Vagina (tissue), 2 donors: ENCODE measurements at regions not wholly inside any gene's neighbourhood (a gene's known extent, or its start where the extent isn't known, plus 50 kb on each side); places are given as distances from the start of the nearest gene placed in this dataset.
A peak's percentile ranks its signal among the peaks of the same experiment; 100 is the strongest.

Experiments
- DNase-seq, 2 donors: peaks; one replicate each; pipeline ENCODE4 v3.0.0-alpha.2; 2017; ENCODE audit errors: extremely low spot score in 2 of 2
- H3K27ac ChIP-seq: fragments of 200-600 bp; sonication (generic); one replicate; pipeline ENCODE4 v1.5.1; 2019
- H3K27me3 ChIP-seq: fragments of 200-600 bp; sonication (generic); one replicate; pipeline ENCODE4 v1.5.1; 2019
- H3K36me3 ChIP-seq, 2 donors: fragments of 200-600 bp; sonication (generic); one replicate each; pipeline ENCODE4 v1.5.1; 2017 to 2019
- H3K4me1 ChIP-seq: fragments of 200-600 bp; sonication (generic); one replicate; pipeline ENCODE4 v1.5.1; 2019
- H3K4me3 ChIP-seq, 2 donors: fragments of 200-600 bp; sonication (generic); 1 replicate in 1 of 2; 2 replicates in 1 of 2; pipeline ENCODE4 v1.5.1; 2016 to 2019
- H3K9me3 ChIP-seq: fragments of 200-600 bp; sonication (generic); one replicate; pipeline ENCODE4 v1.5.1; 2019
- POLR2A ChIP-seq, 2 donors: fragments of 450-650 bp; IDR thresholded peaks; one replicate each; pipeline ENCODE4 v1.6.1; 2017; ENCODE audit warnings: antibody characterized with exemption in 2 of 2, mild to moderate bottlenecking in 2 of 2, moderate library complexity in 2 of 2
- POLR2AphosphoS5 ChIP-seq, 2 donors: sonication (generic); formaldehyde crosslinking; IDR thresholded peaks; one replicate each; pipeline ENCODE4 v1.9.0; 2017; ENCODE audit warnings: antibody characterized with exemption in 2 of 2, mild to moderate bottlenecking in 2 of 2, low read depth in 1 of 2; ENCODE audit not compliant: insufficient read depth in 1 of 2
- intact Hi-C: fragments of 100-400 bp; cut with DNase I; formaldehyde crosslinking; loops from one replicate; pipeline ENCODE4 v1.15.1; 2023
- TF ChIP-seq, protein P1 (sequence below), 3 experiments: fragments of 450-650 bp in 2 of 3; fragments of 200-600 bp in 1 of 3; sonication (generic) in 1 of 3; IDR thresholded peaks; one replicate each; pipeline ENCODE4 v1.5.1; 2017 to 2019; ENCODE audit warnings: antibody characterized with exemption in 3 of 3, mild to moderate bottlenecking in 2 of 3, moderate library complexity in 2 of 3

GRCh38 chr10:57351076-57351475 is 916.6 kb downstream of the IPMK start:
- DNase-seq = no peak
- Histone ChIP-seq H3K9me3 (no peaks in the 10 kb centered on the region), H3K4me1 (no peaks in the 10 kb centered on the region), H3K27me3 (no peaks in the 10 kb centered on the region), H3K36me3 (no peaks in the 10 kb centered on the region), H3K27ac (no peak overlapping the region), H3K4me3 (no peak overlapping the region)
- no peak for TF ChIP-seq POLR2A (IDR thresholded peaks at IDR 0.05)
- TF ChIP-seq, protein P1, sequence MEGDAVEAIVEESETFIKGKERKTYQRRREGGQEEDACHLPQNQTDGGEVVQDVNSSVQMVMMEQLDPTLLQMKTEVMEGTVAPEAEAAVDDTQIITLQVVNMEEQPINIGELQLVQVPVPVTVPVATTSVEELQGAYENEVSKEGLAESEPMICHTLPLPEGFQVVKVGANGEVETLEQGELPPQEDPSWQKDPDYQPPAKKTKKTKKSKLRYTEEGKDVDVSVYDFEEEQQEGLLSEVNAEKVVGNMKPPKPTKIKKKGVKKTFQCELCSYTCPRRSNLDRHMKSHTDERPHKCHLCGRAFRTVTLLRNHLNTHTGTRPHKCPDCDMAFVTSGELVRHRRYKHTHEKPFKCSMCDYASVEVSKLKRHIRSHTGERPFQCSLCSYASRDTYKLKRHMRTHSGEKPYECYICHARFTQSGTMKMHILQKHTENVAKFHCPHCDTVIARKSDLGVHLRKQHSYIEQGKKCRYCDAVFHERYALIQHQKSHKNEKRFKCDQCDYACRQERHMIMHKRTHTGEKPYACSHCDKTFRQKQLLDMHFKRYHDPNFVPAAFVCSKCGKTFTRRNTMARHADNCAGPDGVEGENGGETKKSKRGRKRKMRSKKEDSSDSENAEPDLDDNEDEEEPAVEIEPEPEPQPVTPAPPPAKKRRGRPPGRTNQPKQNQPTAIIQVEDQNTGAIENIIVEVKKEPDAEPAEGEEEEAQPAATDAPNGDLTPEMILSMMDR (IDR thresholded peaks at IDR 0.05) = no peak
- no peak for TF ChIP-seq POLR2AphosphoS5 (IDR thresholded peaks at IDR 0.05; ENCODE audit: insufficient read depth in 1 of 2, low read depth in 1 of 2)
- intact Hi-C loops = no loop called here

- no peaks in the 10 kb centered on the region for H3K36me3 ChIP-seq
- TF ChIP-seq POLR2A (IDR thresholded peaks at IDR 0.05) = no peak
- no peak for TF ChIP-seq POLR2AphosphoS5 (IDR thresholded peaks at IDR 0.05; ENCODE audit: insufficient read depth in 1 of 2, low read depth in 1 of 2)
- TF ChIP-seq, protein P1 (IDR thresholded peaks at IDR 0.05) = no peak
- no peak overlapping the region for H3K4me3 ChIP-seq
- H3K4me1 ChIP-seq = no peaks in the 10 kb centered on the region
- intact Hi-C loops = no loop called here
- H3K9me3 ChIP-seq = no peaks in the 10 kb centered on the region
- no peak for DNase-seq
- H3K27ac ChIP-seq = no peak overlapping the region
- H3K27me3 ChIP-seq = no peaks in the 10 kb centered on the region
Measured at GRCh38 chr10:57341294-57341693, 926.4 kb downstream of the IPMK start.

DNA sequence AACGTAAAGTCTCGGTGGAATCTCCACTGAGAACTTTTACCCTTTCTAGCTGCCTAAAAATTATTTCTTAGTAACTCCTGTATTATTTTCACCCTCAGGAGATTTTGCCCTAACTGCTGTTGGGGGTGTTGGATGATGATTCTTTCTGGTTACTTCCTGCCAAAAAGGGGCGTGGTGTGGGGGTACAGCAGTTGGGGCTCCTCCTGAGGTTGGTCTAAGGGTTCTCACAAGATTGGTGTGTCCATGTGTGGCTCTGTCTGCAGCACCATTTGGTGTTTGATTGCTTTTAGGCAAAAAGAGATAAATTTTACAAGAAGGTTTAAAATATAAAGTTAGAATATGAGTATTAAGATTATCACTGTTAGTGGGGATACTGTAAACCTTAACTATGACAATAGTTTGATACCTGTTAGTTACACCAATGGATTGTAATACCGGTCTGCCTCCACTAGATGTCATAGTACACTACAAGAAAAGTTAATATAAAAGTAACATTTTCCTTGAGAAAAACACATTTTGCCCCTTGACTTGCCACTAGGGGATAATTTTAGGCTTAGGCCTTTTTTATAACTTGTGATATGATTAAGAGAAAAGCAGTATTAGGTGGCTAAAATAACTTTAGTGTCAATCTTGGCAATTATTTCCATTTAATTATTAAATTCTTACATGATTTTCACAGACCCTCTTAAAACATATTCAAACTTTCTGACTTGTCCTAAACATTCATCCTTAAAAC is 928.7 kb downstream of the IPMK start:
- no peak for DNase-seq
- H3K4me3 ChIP-seq = no peak overlapping the region
- no peaks in the 10 kb centered on the region for H3K9me3 ChIP-seq
- TF ChIP-seq, protein P1 (IDR thresholded peaks at IDR 0.05) = peak in 2 of 3 experiments; percentile 26 to 53
- TF ChIP-seq POLR2A (IDR thresholded peaks at IDR 0.05) = no peak
- no peak for TF ChIP-seq POLR2AphosphoS5 (IDR thresholded peaks at IDR 0.05; ENCODE audit: insufficient read depth in 1 of 2, low read depth in 1 of 2)
- H3K36me3 ChIP-seq = no peaks in the 10 kb centered on the region
- no peaks in the 10 kb centered on the region for H3K4me1 ChIP-seq
- no peak overlapping the region for H3K27ac ChIP-seq
- no peaks in the 10 kb centered on the region for H3K27me3 ChIP-seq
- intact Hi-C loops = no loop called here

DNA sequence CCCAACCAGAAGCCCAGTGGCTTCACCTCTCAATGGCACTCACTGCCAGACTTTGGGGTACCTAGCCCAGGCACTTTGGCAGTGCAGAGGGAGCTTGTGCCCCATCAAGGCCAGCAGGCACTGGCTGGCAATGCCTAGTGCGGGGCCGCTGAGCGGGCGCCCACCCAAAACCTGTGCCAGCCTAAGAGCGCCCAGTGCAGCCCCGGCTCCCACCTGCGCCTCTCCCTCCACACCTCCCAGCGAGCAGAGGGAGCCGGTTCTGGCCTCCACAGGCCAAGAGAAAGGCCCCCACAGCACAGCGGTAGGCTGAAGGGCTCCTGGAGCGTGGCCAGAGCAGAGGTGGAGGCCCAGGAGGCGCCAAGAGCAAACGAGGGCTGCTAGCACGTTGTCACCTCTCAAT is 930.8 kb downstream of the IPMK start:
- no peaks in the 10 kb centered on the region for H3K36me3 ChIP-seq
- intact Hi-C loops = no loop called here
- TF ChIP-seq, protein P1 (IDR thresholded peaks at IDR 0.05) = no peak
- TF ChIP-seq POLR2AphosphoS5 (IDR thresholded peaks at IDR 0.05; ENCODE audit: insufficient read depth in 1 of 2, low read depth in 1 of 2) (no peak), POLR2A (IDR thresholded peaks at IDR 0.05) (no peak)

GRCh38 chr10:57336341-57336740 is 931.4 kb downstream of the IPMK start:
- no peak for TF ChIP-seq POLR2AphosphoS5 (IDR thresholded peaks at IDR 0.05; ENCODE audit: insufficient read depth in 1 of 2, low read depth in 1 of 2)
- DNase-seq = no peak
- Histone ChIP-seq H3K4me3 (no peak overlapping the region), H3K4me1 (no peaks in the 10 kb centered on the region), H3K36me3 (no peaks in the 10 kb centered on the region), H3K9me3 (no peaks in the 10 kb centered on the region), H3K27me3 (no peaks in the 10 kb centered on the region), H3K27ac (no peak overlapping the region)
- intact Hi-C loops = no loop called here

More for the DNA sequence above, 930.8 kb downstream of the IPMK start:
- no peak overlapping the region for H3K4me3 ChIP-seq
- H3K27me3 ChIP-seq = no peaks in the 10 kb centered on the region
- H3K9me3 ChIP-seq = no peaks in the 10 kb centered on the region
- DNase-seq = no peak
- no peak overlapping the region for H3K27ac ChIP-seq
- H3K4me1 ChIP-seq = no peaks in the 10 kb centered on the region
